ENCODE measurements at regions not wholly inside any gene's neighbourhood (a gene's known extent, or its start where the extent isn't known, plus 50 kb on each side); places are given as distances from the start of the nearest gene placed in this dataset.

DNA sequence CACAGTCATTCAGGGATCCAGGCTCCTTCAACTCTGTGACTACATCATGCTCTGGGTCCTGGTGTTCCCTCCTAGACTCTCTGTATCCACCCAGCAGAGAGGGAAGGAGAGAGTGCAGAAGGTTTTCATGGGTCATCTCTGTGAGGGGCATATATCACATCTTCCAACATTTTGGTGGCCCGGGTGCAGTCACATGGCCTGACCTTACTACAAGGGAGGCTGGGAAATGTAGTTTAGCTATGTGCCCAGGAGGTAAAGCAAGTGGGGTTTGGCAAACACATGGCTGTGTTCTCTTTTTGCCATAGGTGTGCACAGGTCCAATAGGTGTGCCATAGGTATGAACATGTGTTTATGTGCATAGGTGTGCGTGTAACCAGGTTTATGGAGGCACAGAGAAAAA, 222.2 kb upstream of the EEF2KMT start:
- Histone ChIP-seq H3K27me3 (ENCODE audit: low read length) (no peaks in the 10 kb centered on the region), H2AFZ (ENCODE audit: low read depth, low read length, severe bottlenecking) (no peak overlapping the region), H3K4me3 (ENCODE audit: insufficient read depth, low read length, poor library complexity, severe bottlenecking) (no peak overlapping the region), H3K9ac (ENCODE audit: low read length) (no peak overlapping the region), H3K27ac (ENCODE audit: low read depth, low read length) (no peak overlapping the region), H3K9me3 (ENCODE audit: insufficient read depth, low read length) (no peaks in the 10 kb centered on the region), H3K79me2 (ENCODE audit: insufficient read depth, low read length) (no peaks in the 10 kb centered on the region), H3K9me2 (replicated peaks; ENCODE audit: insufficient read depth, low read length) (no peaks in the 10 kb centered on the region), H3K36me3 (ENCODE audit: low read length) (no peaks in the 10 kb centered on the region), H4K20me1 (ENCODE audit: low read depth, low read length) (no peaks in the 10 kb centered on the region), H3K4me2 (ENCODE audit: low read depth, low read length, poor library complexity, severe bottlenecking) (no peak overlapping the region), H3F3A (ENCODE audit: insufficient read depth) (no peaks in the 10 kb centered on the region)
- TF ChIP-seq EZH2phosphoT487 (conservative IDR thresholded peaks at IDR 0.05; ENCODE audit: low read length) (no peak), CTCF (IDR thresholded peaks at IDR 0.05; ENCODE audit: insufficient read depth, low read length, poor library complexity, severe bottlenecking) (no peak)

- Histone ChIP-seq H3K27ac (ENCODE audit: low read depth, low read length) (no peak overlapping the region), H3K36me3 (ENCODE audit: low read length) (no peaks in the 10 kb centered on the region), H3K9me3 (ENCODE audit: insufficient read depth, low read length) (no peaks in the 10 kb centered on the region), H3K9me2 (replicated peaks; ENCODE audit: insufficient read depth, low read length) (no peaks in the 10 kb centered on the region), H2AFZ (ENCODE audit: low read depth, low read length, severe bottlenecking) (no peak overlapping the region), H3K4me2 (ENCODE audit: low read depth, low read length, poor library complexity, severe bottlenecking) (no peak overlapping the region), H3F3A (ENCODE audit: insufficient read depth) (no peaks in the 10 kb centered on the region), H3K9ac (ENCODE audit: low read length) (no peak overlapping the region), H3K4me3 (ENCODE audit: insufficient read depth, low read length, poor library complexity, severe bottlenecking) (no peak overlapping the region), H4K20me1 (ENCODE audit: low read depth, low read length) (no peaks in the 10 kb centered on the region), H3K79me2 (ENCODE audit: insufficient read depth, low read length) (no peaks in the 10 kb centered on the region), H3K27me3 (ENCODE audit: low read length) (no peaks in the 10 kb centered on the region)
- TF ChIP-seq EZH2phosphoT487 (conservative IDR thresholded peaks at IDR 0.05; ENCODE audit: low read length) (no peak), CTCF (IDR thresholded peaks at IDR 0.05; ENCODE audit: insufficient read depth, low read length, poor library complexity, severe bottlenecking) (no peak)
These were observed 218.3 kb upstream of the EEF2KMT start for GRCh38 chr16:5315914-5316313.

GRCh38 chr16:5314377-5314776, 216.8 kb upstream of the EEF2KMT start:
- H4K20me1 ChIP-seq (ENCODE audit: low read depth, low read length), result no peaks in the 10 kb centered on the region
- no peak overlapping the region for H2AFZ ChIP-seq (ENCODE audit: low read depth, low read length, severe bottlenecking)

More at GRCh38 chr16:5314377-5314776, 216.8 kb upstream of the EEF2KMT start:
- Histone ChIP-seq H3K4me2 (ENCODE audit: low read depth, low read length, poor library complexity, severe bottlenecking) (no peak overlapping the region), H3K9me2 (replicated peaks; ENCODE audit: insufficient read depth, low read length) (no peaks in the 10 kb centered on the region), H3K9ac (ENCODE audit: low read length) (no peak overlapping the region), H3K79me2 (ENCODE audit: insufficient read depth, low read length) (no peaks in the 10 kb centered on the region), H3K36me3 (ENCODE audit: low read length) (no peaks in the 10 kb centered on the region), H3K27ac (ENCODE audit: low read depth, low read length) (no peak overlapping the region), H3K27me3 (ENCODE audit: low read length) (no peaks in the 10 kb centered on the region), H3K4me3 (ENCODE audit: insufficient read depth, low read length, poor library complexity, severe bottlenecking) (no peak overlapping the region), H3K9me3 (ENCODE audit: insufficient read depth, low read length) (no peaks in the 10 kb centered on the region), H3F3A (ENCODE audit: insufficient read depth) (no peaks in the 10 kb centered on the region)
- TF ChIP-seq CTCF (IDR thresholded peaks at IDR 0.05; ENCODE audit: insufficient read depth, low read length, poor library complexity, severe bottlenecking) (no peak), EZH2phosphoT487 (conservative IDR thresholded peaks at IDR 0.05; ENCODE audit: low read length) (no peak)

All from SU-DHL-6 (cell line).